Jurkat, Clone E6-1 (cell line): ENCODE measurements at regions not wholly inside any gene's neighbourhood (a gene's known extent, or its start where the extent isn't known, plus 50 kb on each side); places are given as distances from the start of the nearest gene placed in this dataset.

Experiments
- DNase-seq: peaks from one replicate; pipeline ENCODE4 v3.0.0-alpha.2; 2011; ENCODE audit warnings: low read depth, low spot score
- H3K4me3 ChIP-seq: 2 replicates; pipeline ENCODE4 v1.5.1; 2011; ENCODE audit warnings: mild to moderate bottlenecking, low read length, control low read depth, moderate library complexity

DNA sequence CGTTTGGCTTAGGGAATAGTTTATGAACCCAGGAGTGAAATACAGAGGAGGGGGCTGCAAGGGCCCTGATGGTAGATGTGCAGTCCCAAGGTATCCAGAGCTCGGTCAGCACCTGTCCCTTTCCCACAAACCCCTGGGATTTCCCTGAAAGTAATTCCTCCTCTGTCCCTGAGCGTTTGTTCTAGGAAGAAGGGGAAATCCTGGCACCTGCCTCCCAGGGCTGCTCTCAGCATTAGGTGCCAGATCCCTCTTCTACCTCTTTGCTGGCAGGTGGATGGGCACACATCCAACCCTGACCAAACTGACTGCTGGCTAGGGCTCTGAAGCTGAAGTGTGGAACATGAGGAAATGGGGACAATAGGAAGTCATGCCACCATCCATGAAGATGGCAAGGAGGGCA is 824.0 kb downstream of the SLC4A3 start:
- DNase-seq: no peak
- no peak overlapping the region for H3K4me3 ChIP-seq

DNA sequence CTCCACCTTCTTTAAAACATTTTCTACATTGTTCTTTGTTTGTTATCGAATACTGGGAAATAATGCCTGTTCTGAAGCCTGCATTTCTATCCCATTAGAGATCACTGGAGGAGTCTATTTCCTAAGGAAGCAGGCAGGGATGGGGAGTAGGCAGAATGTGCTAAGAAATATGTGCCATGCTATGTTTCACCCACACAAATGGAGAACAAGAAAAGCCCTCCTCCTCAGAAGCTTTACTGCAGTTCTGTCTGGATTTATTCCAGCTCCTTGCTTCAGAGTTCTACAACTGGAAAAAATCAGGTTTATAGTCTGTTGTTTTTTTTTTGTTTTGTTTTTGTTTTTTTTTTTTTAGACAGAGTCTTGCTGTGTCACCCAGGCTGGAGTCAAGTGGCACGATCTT is 825.1 kb downstream of the SLC4A3 start:
- no peak for DNase-seq

DNA sequence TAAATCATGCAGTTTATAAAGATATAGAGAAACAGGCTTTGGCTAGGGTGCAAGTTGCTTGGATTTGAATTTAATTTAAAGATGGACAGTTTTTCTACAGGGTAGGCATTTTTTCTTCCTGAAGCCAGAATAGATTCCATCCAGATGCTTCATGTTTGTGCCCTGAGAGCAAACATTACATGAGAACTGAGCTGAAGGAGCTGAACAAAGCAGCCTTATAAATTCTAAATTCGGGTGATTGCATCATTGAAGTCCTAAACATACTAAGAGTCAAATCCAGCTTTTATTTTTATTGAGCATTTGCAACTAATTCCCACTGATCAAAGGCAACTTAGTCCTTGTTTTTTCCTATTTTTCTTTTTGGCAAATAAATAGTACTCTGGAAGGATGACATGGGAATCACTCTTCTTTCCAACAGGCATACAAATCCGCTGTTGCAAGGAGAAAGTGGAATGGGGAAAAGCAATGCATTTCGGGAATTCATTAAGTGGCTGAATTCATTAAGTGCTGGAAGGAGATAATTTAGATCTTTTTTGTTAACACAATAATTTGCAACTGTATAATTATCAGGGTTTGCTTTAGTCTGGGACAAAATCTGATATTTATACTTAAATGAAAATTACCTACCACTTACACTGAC is 828.0 kb downstream of the SLC4A3 start:
- no peak overlapping the region for H3K4me3 ChIP-seq
- DNase-seq: no peak

More for the DNA sequence above, 825.1 kb downstream of the SLC4A3 start:
- H3K4me3 ChIP-seq: no peak overlapping the region

DNA sequence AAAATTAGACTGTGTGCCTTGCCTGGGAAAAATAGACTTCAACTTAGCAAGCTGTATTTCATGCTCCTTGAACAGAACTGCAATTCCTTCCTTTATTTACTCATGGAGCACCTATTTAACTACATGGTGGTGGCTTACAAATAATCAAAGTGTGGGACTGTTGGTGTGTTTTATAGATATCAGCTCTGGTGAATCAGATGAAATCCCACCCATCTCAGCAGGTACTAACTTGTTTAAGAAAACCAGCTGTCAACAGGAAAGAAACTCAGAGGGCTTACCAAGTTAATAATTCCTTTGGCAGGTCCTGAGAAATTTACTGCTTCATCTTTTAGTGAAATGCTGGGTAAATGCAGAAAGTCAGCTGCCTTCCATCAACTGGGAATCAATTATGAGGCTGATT is 830.6 kb downstream of the SLC4A3 start:
- no peak for DNase-seq
- no peak overlapping the region for H3K4me3 ChIP-seq

DNA sequence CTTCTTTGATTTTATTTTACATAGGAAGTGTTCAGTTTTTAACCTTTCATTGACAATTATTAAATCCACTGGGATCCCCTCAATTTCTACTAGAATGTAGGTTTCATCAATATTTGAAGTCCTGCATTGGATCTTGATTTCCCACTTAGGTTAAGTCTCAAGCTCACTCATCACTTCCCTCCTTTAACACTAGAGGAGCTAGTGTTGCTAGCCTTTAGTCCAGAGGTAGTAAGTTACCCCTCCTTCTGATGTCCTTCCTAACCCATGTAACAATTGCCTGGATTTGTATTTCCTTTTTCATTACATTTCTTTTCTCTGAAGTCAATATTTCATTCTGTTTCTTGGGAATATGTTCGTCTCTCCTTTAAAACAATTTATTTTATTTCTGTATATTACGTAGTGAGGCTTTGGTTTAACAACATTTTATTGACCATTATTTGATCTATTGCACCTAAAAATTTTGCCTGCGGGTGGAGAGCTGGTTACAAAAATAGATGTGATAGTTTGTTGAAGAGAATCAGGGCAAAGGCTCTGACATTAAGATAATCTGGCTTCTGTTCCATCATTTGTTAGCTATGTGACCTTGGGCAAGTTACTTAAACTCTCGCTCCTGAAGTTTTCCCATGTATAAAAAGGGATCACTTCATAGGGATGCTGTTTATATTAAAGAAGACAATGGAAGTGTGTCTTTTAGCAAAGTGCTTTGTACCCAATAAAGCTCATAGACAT is 833.0 kb downstream of the SLC4A3 start:
- H3K4me3 ChIP-seq: no peak overlapping the region
- DNase-seq: no peak

DNA sequence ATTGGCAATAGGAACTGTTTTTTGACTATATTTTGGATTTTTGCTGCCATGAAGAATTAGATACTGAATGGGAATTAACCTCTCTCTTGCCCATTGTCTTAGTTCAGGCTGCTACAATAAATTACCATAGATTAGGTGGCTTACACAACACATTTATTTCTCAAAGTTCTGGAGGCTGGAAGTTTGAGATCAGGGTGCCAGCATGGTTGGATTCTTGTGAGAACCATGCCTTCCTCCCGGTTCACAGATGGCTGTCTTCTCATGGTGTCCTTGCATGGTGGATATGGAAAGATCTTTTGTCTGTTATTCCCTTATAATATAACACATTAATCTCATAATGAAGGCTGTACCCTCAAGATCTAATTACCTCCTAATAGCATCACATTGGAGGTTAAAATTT is 836.4 kb downstream of the SLC4A3 start:
- H3K4me3 ChIP-seq: no peak overlapping the region
- no peak for DNase-seq

DNA sequence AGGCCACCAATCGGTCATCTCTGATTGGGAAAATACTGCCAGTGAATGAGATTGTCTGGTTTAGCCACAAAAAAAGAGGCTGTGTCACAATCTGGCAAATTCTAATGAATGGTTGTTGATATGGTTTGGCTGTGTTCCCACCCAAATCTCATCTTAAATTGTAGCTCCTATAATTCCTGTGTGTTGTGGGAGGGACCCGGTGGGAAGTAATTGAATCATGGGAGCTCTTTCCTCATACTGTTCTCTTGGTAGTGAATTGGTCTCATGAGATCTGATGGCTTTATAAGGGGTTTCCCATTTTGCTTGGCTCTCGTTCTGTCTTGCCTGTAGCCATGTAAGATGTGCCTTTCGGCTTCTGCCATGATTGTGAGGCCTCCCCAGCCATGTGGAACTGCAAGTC is 838.3 kb downstream of the SLC4A3 start:
- no peak overlapping the region for H3K4me3 ChIP-seq
- no peak for DNase-seq

DNA sequence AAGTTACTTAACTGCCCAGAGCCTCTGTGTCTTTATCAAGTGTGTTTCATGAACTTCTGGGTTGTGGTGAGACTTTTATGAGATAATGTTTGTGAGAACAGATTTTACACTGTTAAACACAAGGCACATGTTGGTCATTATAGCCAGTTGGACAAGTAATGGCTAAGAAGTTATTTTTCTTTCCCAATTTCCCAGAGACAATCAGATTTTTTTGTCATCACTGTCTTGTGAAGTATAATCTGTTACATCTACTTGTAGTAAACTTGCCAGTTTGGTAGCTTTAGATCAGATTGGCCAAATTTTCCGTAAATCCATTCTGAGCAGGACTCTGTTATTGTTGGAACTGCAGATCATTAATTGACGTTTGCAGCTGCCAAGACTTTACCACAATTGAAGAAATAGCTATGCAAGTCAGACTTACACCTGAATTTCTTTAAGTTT is 838.8 kb downstream of the SLC4A3 start:
- no peak for DNase-seq
- H3K4me3 ChIP-seq: no peak overlapping the region

DNA sequence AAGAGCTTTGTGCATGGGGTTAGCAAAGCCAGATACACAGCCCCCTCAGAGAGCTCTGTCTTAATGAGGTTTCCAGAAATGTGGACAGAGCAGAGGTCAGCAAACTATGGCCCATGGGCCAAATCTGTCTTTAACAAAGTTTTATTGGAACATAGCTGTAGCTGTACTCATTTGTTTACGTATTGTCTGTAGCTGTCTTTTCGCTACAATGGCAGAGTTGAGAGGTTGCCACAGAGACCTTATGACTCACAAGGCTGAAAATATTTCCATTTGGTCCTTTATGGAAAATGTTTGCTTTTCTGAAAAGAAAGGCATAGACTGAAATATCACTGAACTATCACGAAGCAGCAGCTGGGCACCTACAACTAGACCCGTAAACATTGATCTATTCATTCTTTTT is 841.8 kb downstream of the SLC4A3 start:
- H3K4me3 ChIP-seq: no peak overlapping the region
- no peak for DNase-seq

DNA sequence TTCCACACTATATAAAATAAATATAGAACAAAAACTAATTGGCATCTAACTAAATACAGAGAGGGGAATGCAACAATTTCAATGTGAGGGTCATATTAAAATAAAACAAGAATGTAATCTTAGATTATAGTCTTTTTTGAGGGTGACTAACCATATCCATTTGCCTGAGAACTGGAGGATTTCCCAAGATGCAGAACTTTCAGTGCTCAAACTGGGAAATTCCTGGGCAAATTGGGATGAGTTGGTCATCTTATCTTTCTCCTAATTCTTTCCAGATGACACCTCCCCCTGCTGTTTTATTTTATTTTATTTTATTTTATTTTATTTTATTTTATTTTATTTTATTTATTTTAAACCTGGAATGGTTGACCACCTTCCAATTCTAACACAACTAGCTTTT is 846.2 kb downstream of the SLC4A3 start:
- no peak for DNase-seq
- H3K4me3 ChIP-seq: no peak overlapping the region

DNA sequence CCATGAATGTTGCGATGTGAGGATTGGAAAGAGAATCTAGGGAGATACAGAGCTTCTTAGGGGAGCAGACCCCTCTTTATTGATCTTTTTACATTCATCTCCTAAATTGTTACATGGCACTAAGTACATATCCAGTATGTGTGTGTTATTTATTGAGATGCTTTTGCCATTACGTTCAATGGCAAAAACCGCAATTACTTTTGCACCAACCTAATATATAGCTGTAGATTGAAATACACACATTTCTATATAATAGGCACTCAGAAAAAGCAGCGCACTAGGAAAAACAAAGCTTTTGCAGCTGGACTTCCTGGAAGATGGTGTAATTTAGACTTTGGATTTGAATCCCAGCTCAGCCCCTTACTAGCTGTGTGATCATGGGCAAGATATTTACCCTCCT is 849.4 kb downstream of the SLC4A3 start:
- H3K4me3 ChIP-seq: no peak overlapping the region
- no peak for DNase-seq

DNA sequence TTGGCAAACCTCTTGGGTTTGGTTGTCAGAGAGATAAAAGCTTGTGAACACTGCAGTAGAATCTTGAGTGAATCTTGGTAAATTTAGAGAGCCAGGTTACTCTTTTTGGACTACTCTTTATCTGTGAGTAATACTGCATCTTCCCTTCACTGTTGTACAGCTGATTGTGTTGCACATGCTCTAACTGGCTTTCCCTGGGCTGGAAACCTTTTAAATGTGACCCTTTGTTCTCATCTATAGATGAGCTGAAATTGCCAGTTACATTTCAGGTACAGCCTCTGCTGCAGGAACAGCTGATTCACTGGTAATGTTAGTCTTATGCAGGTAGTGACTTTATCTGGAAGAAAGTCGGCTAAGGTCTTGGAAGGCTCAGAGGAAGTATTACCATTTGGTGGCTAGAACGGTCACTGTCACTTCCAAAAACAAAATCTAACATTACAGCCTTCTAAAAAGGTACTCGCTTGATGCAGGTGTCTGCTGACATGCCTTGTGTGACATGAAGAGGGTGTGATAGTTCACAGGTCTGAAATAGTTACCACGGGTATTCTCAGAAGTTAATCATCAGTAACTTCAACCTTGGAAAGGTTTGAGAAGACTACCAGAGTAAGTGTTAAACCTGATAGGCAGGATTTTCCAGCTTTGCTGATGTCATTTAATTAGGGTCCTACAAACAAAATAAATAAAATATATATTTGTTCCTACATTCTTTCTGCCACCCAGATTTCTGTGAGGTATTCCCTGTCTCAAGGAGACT is 851.1 kb downstream of the SLC4A3 start:
- no peak overlapping the region for H3K4me3 ChIP-seq
- no peak for DNase-seq

DNA sequence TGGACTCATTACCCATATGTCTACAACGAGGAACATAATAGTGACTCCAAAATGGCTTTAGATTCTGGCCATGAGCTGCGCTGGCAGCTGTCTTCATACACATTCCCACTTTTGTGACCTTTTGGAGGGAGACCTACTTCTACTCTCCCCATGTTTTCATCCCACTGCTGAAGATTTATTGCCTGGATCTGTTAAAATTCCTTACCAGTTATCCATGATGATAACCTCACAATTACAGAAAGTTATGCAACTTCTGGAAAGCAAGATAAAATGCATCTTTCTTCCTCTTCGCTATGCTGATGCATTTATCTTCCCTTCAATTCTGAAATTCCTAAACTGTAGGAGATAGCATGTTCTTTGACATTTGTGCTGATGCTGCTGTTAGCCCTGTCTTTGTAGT is 855.3 kb downstream of the SLC4A3 start:
- no peak overlapping the region for H3K4me3 ChIP-seq
- no peak for DNase-seq

DNA sequence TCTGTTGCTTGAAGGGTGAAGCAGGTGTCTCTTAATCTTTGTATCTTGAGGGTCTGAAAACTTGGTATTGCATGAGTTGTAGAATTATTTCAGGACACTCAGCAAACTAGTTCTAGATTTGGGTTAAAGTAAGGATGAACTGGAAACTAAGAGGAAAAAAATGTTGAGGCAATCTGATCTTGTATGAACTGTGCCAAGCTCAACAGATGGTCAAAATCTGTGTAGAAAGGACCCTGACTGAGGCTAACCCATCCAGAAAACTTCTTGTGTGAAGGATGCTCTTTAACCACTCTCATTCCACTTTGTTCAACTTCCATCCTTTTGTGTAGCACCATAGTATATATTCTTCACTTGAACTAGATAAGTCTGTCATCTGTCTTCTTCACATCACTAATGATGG is 861.7 kb downstream of the SLC4A3 start:
- DNase-seq: no peak
- H3K4me3 ChIP-seq: no peak overlapping the region

DNA sequence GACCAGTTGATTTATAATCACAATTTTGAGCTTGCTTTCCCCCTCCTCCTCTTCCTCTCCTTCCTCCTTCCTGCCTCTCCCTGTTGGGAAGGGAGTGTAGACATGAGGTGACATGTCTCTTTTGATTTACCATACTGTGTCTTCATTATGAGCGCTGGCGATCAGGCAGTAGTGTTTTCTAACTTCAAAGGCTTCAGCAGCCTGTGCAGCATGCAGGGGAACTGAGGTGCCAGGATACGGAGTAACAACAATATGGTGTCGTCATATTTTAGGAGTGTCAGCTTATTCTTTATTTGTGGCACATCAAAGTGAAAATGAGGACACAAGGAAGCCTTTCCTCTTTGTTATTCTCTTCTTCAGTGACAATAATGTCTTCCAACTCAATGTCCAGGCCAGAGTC is 864.2 kb downstream of the SLC4A3 start:
- no peak overlapping the region for H3K4me3 ChIP-seq
- DNase-seq: no peak

DNA sequence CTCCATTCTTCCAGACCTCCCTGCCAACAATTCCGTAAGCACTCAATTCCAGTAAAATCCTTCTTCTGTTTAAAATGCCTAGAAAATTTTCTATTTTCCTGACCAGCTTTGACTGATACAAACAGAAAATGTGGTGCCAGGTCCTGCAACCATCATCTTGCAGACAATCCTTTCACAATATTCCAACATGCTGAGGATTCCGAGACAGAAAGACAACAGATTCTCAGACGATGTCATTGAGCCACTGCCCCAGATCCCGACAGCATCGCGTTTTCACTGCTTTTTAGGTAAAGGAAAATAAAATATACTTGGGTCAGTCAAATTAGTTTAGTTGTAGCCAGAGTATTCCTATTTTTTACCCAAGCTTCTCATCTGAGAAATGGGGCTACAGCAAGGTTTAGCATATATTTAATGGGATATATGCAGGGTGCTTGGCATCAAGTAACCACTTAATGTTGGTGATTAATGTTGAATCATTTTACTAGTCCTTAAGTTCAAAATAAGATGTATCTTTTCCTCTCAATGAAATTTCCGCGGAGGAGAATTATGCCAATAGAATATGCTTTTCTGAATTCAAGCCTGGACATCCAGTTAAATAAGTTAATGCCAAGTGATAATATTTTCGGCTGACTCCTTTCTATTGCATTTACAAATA is 866.6 kb downstream of the SLC4A3 start:
- no peak overlapping the region for H3K4me3 ChIP-seq
- DNase-seq: no peak

DNA sequence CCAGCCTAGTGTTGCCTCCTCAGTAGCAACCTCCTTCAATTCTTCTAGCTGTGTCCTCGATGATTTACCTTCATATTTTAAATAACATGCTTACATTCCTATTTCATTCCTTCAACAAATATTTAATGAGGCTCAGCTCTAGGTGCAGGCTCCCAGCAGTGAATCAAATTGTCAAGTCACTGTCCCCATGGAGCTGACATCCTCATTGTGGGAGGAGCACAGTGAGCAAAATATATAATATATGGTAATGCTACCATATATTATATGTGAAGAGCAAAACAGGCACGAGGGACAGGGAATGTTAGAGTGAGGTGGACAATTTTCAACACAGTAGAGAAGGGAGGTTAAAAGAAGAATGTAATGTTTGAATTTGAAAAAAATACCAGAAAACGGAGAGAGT is 869.1 kb downstream of the SLC4A3 start:
- no peak for DNase-seq
- no peak overlapping the region for H3K4me3 ChIP-seq

DNA sequence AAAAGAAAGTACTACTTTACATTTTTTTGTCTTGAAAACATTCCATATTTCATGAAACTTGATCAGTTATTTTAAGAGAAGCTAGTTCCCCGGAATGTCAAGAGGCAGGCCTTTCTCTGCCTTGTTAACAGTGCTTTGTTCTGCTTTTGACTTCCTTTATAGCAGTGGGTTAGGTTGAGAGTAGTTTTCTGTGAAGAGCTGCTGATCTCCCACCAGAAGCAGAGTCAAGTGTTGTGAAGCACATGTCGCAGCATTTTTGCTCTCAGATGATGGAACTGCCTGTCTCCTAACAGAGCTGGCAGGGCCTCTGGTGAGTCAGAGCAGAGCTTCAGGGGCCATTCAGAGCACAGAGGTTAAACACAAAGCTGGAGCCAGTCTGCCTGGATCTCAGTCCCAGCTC is 871.8 kb downstream of the SLC4A3 start:
- DNase-seq: no peak
- H3K4me3 ChIP-seq: no peak overlapping the region

DNA sequence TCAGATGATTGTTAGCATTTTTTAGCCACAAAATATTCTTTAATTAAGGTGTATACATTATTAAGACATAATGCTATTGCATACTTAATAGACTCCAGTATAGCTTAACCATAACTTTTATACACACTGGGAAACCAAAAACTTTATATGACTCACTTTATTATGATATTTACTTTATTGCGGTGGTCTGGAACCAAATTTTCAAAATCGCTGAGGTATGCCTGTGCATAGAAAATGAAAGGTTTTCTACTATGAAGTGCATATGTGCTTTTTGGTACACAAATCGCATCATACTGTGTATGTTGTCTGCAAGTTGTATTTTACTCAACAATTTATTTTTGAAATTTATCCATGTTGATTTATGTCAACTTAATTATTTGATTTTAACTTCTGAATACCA is 875.1 kb downstream of the SLC4A3 start:
- DNase-seq: no peak

DNA sequence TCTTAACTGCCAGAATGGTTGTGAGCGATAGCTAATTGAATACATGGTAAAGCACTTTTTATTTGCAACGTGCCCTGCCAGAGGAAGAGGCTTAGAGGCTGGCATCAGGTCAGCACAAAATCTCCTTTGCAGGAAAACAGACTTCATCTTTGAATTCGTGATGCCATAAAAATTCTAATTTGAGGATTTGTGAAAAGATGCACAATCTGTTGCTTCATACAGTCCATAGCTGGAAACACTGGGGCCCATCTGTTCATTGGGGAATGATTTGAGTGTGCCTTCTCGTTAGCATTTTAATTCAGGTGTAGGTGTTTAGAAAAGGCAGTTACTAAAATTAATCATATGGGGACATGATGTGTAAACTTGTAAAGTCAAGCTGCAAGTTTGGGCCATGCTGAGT is 876.0 kb downstream of the SLC4A3 start:
- no peak overlapping the region for H3K4me3 ChIP-seq
- no peak for DNase-seq

More for the DNA sequence above, 875.1 kb downstream of the SLC4A3 start:
- no peak overlapping the region for H3K4me3 ChIP-seq
